ENCODE measurements at regions not wholly inside any gene's neighbourhood (a gene's known extent, or its start where the extent isn't known, plus 50 kb on each side); places are given as distances from the start of the nearest gene placed in this dataset.
"Not testable (repeated sequence)": the region's sequence is repeated elsewhere in the genome, so short reads cannot be mapped to it uniquely, and the experiment has no call there.

DNA sequence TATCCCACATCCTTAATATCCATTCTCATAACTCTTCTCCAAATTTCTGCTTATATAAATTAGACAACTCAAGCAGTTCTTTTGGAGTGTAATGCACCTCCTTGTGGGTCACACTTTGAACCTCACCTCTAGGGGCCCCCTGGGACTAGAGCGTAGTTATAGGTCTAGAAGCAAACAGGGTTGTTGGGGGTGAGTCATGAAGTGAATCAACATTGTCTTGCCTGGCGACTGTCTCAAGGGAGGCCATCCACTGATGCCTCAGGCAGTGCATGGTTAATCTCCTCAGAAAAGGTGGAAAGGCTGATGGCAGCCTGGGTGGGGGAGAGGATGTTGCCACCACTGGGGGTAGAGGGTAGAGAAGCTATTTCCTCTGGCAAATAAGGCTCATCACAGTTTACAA, 129.1 kb downstream of the TNFRSF21 start:
- no peak for DNase-seq

DNA sequence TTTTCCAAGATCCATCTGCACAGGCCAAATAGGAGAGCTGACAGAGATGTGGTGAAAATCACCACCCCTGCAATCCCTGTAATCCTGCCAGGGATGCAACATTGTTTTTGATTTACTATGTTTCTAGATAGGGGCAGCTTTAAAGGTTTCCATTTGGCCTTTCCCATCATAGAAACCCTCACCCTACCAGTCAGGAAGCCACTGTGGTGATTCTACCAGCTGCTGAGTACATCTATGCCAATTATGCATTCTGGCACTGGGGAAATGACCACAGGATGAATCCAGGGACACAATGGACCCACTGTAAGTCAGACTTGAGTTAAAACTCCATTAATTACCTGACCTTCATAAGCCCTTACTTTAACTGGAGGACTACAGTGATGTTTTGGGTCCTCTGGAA, 130.4 kb downstream of the TNFRSF21 start:
- no peak for DNase-seq

DNA sequence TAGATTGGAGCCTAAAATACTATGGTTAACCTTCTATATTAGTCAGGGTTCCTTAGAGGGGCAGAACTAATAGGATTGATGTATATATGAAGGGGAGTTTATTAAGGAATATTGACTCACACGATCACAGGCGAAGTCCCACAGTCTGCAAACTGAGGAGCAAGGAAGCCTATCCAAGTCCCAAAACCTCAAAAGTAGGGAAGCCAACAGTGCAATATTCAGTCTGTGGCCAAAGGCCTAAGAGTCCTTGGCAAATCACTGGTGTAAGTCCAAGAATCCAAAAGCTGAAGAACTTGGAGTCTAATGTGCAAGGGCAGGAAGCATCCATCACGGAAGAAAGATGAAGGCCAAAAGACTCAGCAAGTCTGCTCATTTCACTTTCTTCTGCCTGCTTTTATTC, 133.5 kb upstream of the ADGRF1 start:
- DNase-seq: no peak

DNA sequence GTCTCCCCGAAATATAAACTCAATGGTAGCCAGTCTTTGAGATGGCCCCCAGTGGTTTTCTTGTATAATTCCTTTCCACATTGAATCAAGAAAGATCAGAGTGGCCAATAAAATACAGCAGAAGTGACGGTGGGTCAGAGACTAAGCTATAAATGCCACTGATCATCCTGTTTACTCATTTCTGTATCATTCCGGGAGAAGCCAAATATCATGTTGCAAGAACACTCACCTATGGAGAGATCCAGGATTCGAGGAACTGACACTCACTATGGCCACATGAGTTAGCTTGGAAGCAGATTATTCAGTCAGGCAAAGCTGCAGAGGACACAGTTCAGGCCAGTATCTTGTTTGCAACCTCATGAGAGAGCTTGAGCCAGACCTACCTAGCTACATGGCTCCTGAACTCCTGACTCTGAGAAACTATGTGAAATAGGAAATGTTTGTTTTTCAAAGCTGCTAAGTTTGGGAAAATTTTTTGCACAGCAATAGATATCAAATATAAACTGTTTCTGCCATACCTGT, 132.4 kb upstream of the ADGRF1 start:
- no peak for DNase-seq

- DNase-seq: not testable (repeated sequence)
Measured at GRCh38 chr6:47174063-47174462, 131.9 kb upstream of the ADGRF1 start.

GRCh38 chr6:47173145-47173544, 131.0 kb upstream of the ADGRF1 start:
- not testable (repeated sequence) for DNase-seq

GRCh38 chr6:47170617-47170947, 128.4 kb upstream of the ADGRF1 start:
- DNase-seq: no peak

GRCh38 chr6:47169785-47170616, 127.9 kb upstream of the ADGRF1 start:
- DNase-seq: no peak

DNA sequence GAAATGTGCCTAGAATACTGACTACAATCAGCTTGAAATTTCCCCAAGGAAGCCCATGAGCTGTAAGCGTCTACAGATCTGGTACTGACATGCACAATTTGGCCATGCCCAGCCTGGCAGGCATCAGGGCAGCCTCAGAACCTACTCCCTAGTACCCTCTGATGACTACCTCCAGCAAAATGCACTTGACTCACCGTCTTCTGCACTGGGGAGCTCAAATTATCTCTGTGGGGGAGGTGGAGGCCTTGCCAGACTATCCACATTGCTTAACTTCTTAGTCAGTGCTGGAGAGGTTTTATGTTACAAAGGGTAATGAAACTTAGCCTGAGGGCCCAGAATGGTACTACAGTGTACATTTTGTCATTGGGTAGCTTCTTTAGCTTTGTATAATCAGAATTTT, 126.0 kb upstream of the ADGRF1 start:
- DNase-seq: no peak

DNA sequence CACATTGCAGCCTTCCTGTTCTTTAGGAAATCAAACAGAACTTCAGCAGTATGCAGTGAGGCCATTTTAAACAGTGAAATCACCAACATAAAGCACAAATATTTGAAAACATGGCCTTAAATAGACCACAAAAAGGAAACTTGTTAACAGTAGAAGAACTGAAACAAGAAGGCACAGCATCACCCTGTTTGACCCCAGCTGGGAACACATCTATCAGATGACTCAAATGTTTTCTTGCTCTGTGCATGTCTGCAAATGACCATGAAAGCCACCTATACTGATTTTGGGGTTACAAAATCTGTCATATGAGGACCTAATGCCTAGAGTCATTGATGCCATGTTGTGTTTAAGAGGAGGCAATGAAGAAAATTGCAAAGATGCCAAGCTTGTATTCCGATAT, 123.8 kb upstream of the ADGRF1 start:
- no peak for DNase-seq

DNA sequence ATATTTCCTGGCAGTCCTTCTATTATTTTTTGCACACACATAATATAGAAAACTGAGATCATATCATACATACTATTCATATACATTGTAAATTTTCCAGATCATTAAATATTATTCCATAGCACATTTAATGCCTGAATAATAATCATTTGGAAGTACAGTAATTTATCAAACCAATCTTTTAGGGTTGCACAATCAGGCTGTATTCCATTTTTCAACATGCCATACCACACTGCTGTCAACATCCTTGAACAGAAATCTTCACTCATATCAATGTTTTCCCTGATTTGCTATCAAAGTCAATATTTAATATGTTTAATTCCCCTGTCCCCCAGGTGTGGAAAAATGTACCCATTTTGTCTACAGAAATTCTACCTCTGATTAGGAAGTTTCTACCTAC, 122.7 kb upstream of the ADGRF1 start:
- no peak for DNase-seq

GRCh38 chr6:47163536-47163935, 121.4 kb upstream of the ADGRF1 start:
- no peak for DNase-seq

DNA sequence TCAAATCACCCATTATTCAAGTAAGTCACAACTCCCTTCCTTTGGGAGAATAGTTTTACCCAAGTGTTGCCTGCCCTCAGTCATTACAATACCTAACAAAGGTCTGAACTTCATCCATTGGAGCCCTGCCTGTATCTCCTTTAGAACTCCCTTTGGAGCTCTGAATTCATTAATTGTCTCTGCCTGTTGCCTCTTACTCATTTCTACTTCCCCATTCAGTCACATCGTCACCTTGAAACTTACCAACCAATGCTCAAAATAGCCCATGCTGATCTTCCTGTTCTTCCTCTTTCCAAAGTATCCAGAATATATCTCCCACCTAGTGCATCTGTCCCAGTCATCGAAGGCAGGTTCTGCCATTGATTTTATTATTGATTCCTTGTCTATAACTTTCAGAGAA, 120.7 kb upstream of the ADGRF1 start:
- DNase-seq: no peak

DNA sequence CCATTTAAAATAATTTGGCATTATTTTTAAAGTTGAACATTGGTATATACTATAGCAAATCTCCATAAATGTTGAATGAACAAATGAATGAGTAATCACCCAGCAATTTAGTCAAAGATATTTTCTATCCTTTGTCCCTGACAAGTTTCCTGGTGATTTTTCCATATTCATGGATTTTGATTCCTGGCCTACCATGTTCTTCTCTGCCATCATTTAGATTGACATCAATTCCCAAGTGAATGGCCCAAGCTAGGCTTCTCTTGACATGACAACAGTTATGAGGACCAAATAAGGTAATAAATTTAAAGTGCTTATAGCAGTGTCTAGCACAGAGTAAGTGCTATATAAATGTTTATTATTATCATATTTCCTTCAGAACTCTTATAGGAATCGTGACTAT, 120.1 kb upstream of the ADGRF1 start:
- DNase-seq: no peak

DNA sequence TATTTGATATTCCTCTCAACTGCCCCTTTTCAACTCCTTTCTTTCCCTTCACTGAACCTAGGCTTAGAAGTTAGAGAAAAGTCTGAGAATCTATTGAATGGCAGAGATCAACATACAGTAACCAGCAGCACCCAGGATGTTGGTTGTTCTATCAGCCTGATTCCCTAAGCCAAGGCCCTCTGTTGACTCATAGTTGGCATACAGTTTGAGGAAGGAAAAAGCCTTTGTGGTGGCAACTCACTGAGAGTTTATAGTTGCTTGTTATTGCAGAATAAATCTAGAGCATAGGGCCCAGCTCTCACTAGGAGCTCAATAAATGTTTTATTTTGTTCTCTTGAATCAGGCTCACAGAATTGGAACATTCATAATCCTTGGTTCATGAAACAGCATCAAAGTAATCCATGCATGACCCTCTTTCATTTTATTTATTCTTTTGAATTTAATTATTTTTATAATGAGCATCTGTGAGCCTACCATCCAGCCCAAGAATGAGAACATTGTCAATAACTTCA, 119.1 kb upstream of the ADGRF1 start:
- no peak for DNase-seq

GRCh38 chr6:47160702-47161101, 118.6 kb upstream of the ADGRF1 start:
- DNase-seq: no peak

DNA sequence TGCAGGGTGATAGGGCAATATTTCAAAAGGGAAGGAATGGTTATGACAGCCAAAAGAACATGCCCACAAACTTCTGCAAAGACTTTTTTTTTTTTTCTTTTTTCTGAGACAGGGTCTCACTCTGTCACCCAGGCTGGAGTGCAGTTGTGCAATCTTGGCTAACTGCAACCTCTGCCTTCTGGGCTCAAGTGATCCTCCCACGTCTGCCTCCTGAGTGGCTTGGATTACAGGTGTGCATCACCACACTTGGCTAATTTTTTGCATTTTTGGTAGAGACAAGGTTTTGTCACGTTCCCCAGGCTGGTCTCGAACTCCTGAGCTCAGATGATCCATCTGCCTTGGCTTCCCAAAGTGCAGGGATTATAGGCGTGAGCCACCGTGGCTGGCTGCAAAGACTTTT, 117.6 kb upstream of the ADGRF1 start:
- DNase-seq: no peak

DNA sequence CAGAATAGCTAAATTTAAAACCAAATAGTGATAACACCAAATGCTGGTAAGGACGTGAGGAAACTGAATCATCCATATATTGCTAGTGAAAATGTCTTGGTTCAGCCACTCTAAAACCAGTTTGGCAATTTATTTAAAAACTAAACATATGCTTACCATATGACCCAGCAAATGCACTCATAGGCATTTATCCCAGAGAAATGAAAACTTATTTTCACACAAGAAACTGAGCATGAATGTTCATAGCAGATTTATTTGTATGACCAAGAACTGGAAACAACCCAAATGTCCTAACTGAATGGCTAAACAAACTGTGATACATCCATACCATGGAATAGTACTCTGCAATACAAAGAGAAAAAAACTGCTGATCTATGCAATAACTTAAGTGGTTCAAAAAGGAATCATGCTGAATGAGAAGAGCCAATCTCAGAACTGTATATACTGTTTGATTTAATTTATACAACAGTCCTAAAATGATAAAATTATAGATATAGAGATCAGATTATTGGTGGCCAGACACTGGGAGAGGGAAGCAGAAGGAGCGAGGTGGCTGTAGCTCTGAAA, 115.6 kb upstream of the ADGRF1 start:
- DNase-seq: no peak

DNA sequence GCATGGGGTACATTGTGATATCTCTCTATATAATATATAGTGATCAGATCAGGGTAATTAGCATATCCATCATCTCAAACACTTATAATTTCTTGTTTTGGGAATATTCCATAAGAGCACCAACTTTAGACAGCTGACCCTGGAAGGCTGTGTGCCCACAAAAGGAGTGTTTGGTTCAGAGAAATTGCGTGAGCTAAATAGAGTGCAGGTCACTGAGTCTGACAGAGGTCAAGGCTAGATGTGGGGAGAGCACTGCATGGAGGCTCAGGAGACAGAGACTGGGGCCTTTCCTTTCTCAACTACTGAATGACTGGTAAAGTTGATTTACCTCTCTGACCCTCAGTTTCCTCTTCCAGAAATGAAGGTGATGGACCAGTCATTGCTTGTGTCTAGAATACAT, 114.9 kb upstream of the ADGRF1 start:
- no peak for DNase-seq

DNA sequence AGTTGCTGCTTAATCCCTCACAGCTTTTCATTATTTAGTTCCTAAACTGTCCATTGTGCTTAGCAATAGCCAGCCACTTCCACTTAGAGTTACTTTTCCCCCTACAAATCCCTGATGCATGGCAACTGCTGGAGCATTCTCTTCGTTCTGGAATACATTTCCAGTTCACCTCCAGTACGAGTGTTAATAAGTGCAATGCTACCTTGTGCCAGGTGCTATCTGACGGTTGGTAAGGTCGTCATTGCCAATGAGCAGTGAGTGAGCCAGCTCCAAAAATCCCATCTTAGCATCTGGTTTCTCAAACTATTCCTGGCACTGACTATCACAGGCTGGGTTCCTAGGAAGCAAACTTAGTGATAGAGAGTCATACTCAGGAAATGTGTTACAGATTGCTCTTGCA, 114.1 kb upstream of the ADGRF1 start:
- DNase-seq: no peak

DNA sequence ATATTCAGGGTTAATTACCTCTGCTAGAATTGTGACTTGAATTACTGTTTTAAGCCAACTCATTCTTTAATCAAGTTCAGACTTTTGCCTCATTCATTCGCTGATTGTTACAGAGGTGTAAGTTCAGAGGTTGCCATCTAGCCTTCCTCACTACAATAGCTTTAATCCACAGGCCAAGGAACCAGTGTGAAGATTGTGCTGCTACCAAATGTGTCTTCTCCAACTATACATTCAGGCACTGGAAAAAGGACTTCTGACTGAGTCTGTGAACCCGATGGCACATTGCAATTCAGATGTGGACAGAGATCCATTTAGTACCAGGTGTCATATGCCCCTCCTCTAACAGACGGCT, 111.2 kb upstream of the ADGRF1 start:
- no peak for DNase-seq

DNA sequence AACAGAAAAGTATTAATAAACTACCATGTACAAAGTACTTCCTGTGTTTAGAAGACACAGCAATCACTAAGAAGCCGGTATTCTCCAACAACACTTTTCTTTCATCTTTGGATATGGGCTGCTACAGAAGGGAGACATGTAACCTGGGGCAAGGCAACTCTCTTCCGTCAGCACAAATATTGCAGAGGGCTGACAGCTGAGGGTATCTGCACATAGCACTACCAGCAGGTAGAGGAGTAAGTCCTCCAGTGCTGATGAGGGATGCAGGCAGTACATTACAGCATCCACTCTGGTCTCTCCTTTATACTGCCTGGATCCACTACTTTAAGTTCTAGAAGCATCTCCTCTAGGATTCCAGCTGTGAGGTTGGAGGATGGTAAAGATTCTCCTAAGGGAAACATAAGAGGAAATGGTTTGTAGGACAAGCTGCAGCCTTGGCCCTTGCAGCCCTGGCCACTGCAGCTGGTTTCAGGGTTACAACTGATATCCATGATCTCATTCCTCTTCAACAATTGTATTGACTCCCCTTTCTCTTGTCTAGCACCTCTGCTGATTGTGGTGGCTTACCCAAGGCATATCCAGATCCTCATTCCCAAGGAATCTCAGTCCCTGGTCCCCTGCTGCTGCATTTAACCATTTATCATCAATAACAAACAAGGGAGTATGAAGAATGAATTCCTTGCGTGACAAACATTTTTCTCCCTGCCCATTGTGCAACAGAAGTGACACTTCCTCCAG, 110.7 kb upstream of the ADGRF1 start:
- no peak for DNase-seq

GRCh38 chr6:47151232-47151898, 109.2 kb upstream of the ADGRF1 start:
- no peak for DNase-seq
